Large intestine (tissue), 3 donors: ENCODE measurements at regions not wholly inside any gene's neighbourhood (a gene's known extent, or its start where the extent isn't known, plus 50 kb on each side); places are given as distances from the start of the nearest gene placed in this dataset.

ENCODE experiments used
- DNase-seq, 2 donors: peaks; one replicate each; pipeline versions ENCODE4 v3.0.0 to v3.0.0-alpha.2; 2013
- H3K27ac ChIP-seq: one replicate; pipeline ENCODE4 v1.5.1; 2013; ENCODE audit warnings: low read length
- H3K27me3 ChIP-seq: 2 replicates; pipeline ENCODE4 v1.6.1; 2013; ENCODE audit warnings: low read length; ENCODE audit not compliant: control insufficient read depth, insufficient read depth
- H3K36me3 ChIP-seq: 2 replicates; pipeline ENCODE4 v1.6.1; 2013; ENCODE audit warnings: low read length; ENCODE audit not compliant: control insufficient read depth, insufficient read depth
- H3K4me1 ChIP-seq: one replicate; pipeline ENCODE4 v1.6.1; 2013; ENCODE audit warnings: low read length; ENCODE audit not compliant: control insufficient read depth, insufficient read depth
- H3K4me3 ChIP-seq: one replicate; pipeline ENCODE4 v1.5.1; 2013; ENCODE audit warnings: low read length
- H3K9me3 ChIP-seq: one replicate; pipeline ENCODE4 v1.6.1; 2013; ENCODE audit warnings: mild to moderate bottlenecking, low read depth, low read length, moderate library complexity; ENCODE audit not compliant: control insufficient read depth
- WGBS: methylation state at CpG from one replicate; pipeline ENCODE4 v1.1.5; 2013; ENCODE audit warnings: low lambda C conversion rate; ENCODE audit not compliant: insufficient coverage; 5-methylcytosine and 5-hydroxymethylcytosine counted together

DNA sequence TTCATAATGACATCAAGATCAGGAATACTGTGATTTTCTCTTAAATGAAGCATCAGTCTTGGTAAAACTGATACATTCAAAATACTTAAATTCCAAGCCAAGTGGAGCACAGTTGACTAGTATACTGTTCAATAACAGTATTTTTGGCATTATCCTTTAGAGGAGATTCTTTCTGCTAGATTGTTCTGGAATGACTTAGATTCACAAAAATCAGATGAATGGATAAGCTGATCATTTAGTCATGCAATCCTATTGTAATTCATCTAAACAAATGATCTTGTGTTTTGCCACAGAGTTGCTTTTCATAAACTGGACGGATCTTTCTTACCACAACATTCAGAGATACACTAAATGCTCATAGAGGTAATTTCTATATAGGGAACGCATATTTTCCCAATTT, 232.0 kb downstream of the CXXC4 start:
- no CpG with 5 or more reads among the region's 2 CpGs for WGBS
- no peaks in the 10 kb centered on the region for H3K9me3 ChIP-seq

DNA sequence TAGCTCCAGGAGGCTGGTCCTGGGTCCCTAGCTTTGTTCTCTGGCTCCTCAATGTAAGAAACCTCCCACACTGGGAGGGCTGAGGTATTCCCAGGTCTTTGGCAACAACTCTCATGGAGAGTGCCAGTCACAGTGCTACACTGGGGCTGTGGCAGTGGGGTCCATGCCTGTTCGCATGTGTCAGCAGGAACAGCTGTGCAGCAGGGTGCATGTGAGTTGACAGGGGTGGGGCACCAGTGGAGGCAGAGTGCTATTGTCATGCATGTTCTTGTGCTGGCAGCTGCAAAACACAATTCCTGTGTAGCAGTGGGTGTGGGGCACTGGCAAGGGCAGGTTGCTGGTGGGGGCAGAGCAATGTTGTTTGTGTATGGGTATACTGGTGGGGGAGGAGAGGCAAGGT, 246.0 kb downstream of the CXXC4 start:
- Histone ChIP-seq H3K4me3 (no peak overlapping the region), H3K27ac (no peak overlapping the region), H3K36me3 (no peaks in the 10 kb centered on the region), H3K27me3 (no peaks in the 10 kb centered on the region), H3K9me3 (no peaks in the 10 kb centered on the region), H3K4me1 (no peaks in the 10 kb centered on the region)
- no CpG with 5 or more reads among the region's 1 CpG for WGBS
- DNase-seq, result no peak

More for the DNA sequence above, 232.0 kb downstream of the CXXC4 start:
- H3K4me3 ChIP-seq, result no peak overlapping the region
- no peaks in the 10 kb centered on the region for H3K27me3 ChIP-seq
- no peak overlapping the region for H3K27ac ChIP-seq
- no peaks in the 10 kb centered on the region for H3K4me1 ChIP-seq
- DNase-seq, result no peak
- no peaks in the 10 kb centered on the region for H3K36me3 ChIP-seq

DNA sequence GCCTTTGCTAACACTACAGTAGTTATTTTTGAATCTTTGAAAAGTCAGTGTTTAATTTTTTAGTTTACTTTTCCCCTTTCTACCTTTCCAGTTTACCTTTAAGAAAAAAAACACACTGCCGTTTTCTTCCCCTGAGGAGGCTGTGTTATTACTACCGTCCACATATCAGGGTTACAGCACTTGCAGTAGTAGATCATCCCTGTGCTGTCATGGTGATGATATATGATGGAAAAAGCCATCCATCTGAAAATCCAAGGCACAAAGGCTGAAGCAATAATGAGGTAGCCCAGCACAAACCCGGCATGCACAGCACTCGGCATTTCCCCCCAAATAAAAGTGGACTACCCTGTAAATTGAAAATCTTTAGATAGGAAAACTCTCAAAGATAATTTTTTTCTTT, 258.7 kb downstream of the CXXC4 start:
- 38% methylated on average over 3 of the region's 4 CpGs for WGBS
- no peak overlapping the region for H3K4me3 ChIP-seq
- H3K4me1 ChIP-seq, result no peaks in the 10 kb centered on the region
- H3K27ac ChIP-seq, result no peak overlapping the region
- H3K9me3 ChIP-seq, result no peaks in the 10 kb centered on the region
- DNase-seq, result no peak
- H3K27me3 ChIP-seq, result no peaks in the 10 kb centered on the region
- no peaks in the 10 kb centered on the region for H3K36me3 ChIP-seq

DNA sequence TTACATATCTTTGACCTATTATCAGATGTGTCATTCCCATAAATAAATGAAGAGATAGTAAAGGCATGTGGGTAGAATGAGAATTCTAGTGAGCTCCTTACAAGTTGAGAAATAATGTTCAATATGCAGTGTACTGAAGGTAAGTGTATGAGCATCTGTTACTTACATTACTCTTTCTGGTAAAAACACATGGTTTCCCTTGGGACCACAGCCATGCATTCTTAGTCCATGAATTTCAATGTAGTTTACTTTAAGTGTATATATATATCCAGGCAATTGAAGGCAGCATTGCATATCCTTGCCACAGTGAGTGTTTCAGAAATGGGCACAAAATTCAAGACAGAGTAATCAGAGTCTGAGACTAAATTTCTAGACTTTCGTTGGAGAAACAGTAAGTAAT, 277.2 kb downstream of the CXXC4 start:
- H3K27me3 ChIP-seq, result no peaks in the 10 kb centered on the region
- WGBS, result no CpG with 5 or more reads among the region's 1 CpG
- no peaks in the 10 kb centered on the region for H3K9me3 ChIP-seq

DNA sequence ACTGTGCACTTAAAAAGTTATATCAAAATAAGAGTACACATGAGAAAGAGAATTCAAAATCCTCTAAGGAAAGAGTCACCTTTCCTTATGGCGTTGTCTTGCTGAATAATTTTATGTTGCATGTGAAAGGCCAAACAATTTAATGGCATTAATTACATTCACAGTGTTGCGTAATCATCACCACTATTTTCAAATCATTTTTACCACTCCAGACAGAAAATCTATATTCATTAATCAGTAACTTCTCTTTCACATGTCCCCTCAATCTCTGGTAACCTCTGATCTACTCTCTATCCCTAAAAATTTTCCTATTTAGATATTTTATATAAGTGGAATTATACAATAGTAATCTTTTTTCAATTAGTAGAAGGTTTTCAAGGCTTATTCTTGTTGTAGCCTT, 283.0 kb downstream of the CXXC4 start:
- no peak overlapping the region for H3K27ac ChIP-seq
- no peaks in the 10 kb centered on the region for H3K9me3 ChIP-seq
- H3K27me3 ChIP-seq, result no peaks in the 10 kb centered on the region
- no peak for DNase-seq
- H3K4me1 ChIP-seq, result no peaks in the 10 kb centered on the region
- no peaks in the 10 kb centered on the region for H3K36me3 ChIP-seq
- WGBS, result 100% methylated on average over 1 of the region's 2 CpGs
- H3K4me3 ChIP-seq, result no peak overlapping the region

More for the DNA sequence above, 277.2 kb downstream of the CXXC4 start:
- Histone ChIP-seq H3K4me1 (no peaks in the 10 kb centered on the region), H3K27ac (no peak overlapping the region), H3K4me3 (no peak overlapping the region), H3K36me3 (no peaks in the 10 kb centered on the region)
- DNase-seq, result no peak

DNA sequence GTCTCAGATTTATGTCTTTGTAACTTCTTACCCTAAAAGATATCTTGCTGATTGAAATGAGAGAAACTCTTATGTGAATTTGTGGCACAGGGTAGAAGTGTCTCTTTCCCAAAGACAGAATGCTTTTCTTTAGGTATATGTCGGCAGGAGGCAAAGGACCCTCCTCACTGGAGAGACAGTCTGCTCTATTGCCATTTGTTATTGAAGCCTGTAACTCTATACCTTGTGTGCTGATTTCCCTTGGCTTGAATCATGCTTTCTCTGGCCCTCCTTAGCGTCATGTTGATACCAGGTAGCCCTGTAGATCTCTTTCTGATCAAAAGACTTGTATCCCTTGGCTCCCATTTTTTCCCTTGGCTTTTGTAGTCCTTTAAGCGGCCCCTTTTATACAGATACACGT, 284.3 kb downstream of the CXXC4 start:
- no peak overlapping the region for H3K27ac ChIP-seq
- H3K36me3 ChIP-seq, result no peaks in the 10 kb centered on the region
- H3K9me3 ChIP-seq, result no peaks in the 10 kb centered on the region
- H3K4me1 ChIP-seq, result no peaks in the 10 kb centered on the region
- no peak overlapping the region for H3K4me3 ChIP-seq
- H3K27me3 ChIP-seq, result no peaks in the 10 kb centered on the region
- WGBS, result 100% methylated on average over 2 of the region's 4 CpGs
- no peak for DNase-seq

DNA sequence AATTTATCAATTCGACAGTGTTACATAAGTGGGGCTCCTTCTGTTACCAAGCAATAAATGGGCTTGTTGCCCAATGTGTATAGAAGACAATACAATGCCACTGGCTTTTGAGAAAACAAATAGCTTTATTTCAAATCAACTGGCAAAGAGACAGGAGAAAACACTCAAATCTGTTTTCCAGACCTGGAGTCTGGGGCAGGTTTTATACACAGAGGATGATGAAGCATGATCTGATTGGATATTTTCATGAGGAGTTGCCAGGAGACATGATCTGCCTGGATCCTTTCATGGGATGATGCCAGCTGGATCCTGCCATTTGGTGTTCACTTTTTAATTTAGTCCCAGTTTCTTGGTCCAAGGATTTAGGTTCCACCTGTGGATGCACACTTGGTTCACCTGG, 287.9 kb downstream of the CXXC4 start:
- WGBS, result 80% methylated on average over 1 of the region's 1 CpG
- H3K9me3 ChIP-seq, result no peaks in the 10 kb centered on the region
- H3K4me3 ChIP-seq, result no peak overlapping the region
- H3K27me3 ChIP-seq, result no peaks in the 10 kb centered on the region
- DNase-seq, result no peak
- H3K36me3 ChIP-seq, result no peaks in the 10 kb centered on the region
- H3K27ac ChIP-seq, result no peak overlapping the region
- no peaks in the 10 kb centered on the region for H3K4me1 ChIP-seq

DNA sequence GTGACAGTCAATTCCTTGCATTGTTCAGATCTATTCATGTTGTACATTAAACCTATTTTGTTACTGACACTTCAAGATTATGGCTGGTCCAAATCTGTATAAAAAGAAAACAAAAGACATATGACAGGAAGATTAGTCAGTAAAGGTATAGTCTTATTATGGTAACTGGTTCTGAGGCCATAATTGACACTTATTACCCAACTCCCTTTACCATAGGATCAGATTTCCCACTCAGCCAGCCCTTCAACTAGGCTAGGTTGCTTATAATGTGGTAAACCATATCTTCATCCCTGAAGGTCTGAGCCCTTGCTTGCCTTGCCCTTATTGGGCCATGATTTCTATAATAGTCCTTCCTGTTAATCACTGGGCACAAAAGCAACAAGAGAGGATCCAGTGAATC, 289.6 kb downstream of the CXXC4 start:
- Histone ChIP-seq H3K4me3 (no peak overlapping the region), H3K27me3 (no peaks in the 10 kb centered on the region), H3K4me1 (no peaks in the 10 kb centered on the region), H3K27ac (no peak overlapping the region), H3K9me3 (no peaks in the 10 kb centered on the region), H3K36me3 (no peaks in the 10 kb centered on the region)
- no peak for DNase-seq

DNA sequence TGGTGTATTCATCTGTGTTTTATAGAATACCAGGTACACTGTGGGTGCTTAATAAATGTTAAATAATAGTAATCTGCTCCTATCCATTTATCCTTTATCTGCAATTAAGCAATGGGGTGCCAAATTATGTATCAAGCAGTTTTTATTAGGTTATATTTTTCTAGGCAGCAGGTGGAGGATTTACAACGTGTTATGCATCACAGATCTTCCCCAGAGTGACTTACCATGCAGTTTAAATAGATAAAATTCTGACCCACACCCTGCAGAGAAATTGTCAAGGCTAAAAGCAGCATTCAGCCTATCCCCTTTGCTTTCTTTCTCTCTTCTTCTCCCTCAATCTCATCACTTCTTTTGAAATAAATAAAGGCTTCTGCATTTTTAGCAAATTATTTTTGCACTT, 306.4 kb downstream of the CXXC4 start:
- H3K36me3 ChIP-seq, result no peaks in the 10 kb centered on the region
- no peak for DNase-seq
- WGBS, result no CpG with 5 or more reads among the region's 1 CpG
- H3K9me3 ChIP-seq, result no peaks in the 10 kb centered on the region
- no peaks in the 10 kb centered on the region for H3K4me1 ChIP-seq
- H3K4me3 ChIP-seq, result no peak overlapping the region
- no peak overlapping the region for H3K27ac ChIP-seq
- no peaks in the 10 kb centered on the region for H3K27me3 ChIP-seq

DNA sequence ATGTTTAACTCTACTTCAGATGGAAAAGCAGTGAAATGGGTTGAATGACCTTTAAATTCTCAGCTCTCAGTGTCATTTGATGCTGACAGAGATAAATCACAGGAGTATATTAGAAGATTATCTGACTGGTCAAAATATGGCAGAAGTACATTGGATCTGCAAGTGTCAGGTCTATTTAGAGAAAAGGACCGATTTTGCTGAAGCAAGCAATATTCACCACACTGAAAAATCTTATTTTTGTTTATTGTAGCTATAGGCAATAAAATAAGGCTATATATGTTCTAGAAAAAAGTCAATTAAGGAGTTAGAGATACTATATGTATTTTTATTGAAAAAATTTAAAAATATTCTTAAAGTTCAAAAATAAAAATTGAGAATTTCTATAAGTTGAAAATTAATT, 325.3 kb downstream of the CXXC4 start:
- H3K4me1 ChIP-seq, result no peaks in the 10 kb centered on the region
- H3K36me3 ChIP-seq, result no peaks in the 10 kb centered on the region
- no peak overlapping the region for H3K4me3 ChIP-seq
- DNase-seq, result no peak
- 67% methylated on average over 1 of the region's 1 CpG for WGBS
- no peak overlapping the region for H3K27ac ChIP-seq
- no peaks in the 10 kb centered on the region for H3K27me3 ChIP-seq
- H3K9me3 ChIP-seq, result no peaks in the 10 kb centered on the region

DNA sequence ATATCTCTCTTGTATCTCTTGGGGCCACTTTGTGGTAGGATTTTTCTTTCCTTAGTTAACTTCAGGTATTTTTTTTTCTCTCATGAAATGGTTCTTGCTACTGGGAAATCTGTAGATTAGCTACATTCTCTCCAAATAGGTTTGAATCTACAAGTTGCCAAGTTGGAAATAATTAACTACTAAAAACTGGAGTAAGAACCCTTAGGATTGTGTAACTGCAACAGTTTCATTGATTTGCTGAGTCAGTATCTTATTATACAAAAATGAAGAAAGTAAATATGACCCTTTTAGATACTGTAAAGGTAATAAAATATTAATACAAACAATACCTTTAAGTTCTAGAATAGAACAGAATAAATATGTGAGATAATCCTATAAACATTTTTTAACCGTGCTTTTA, 327.9 kb downstream of the CXXC4 start:
- Histone ChIP-seq H3K27me3 (no peaks in the 10 kb centered on the region), H3K4me3 (no peak overlapping the region), H3K36me3 (no peaks in the 10 kb centered on the region), H3K27ac (no peak overlapping the region), H3K9me3 (no peaks in the 10 kb centered on the region), H3K4me1 (no peaks in the 10 kb centered on the region)
- WGBS, result 64% methylated on average over 1 of the region's 1 CpG
- DNase-seq, result no peak
